ENCODE measurements at regions not wholly inside any gene's neighbourhood (a gene's known extent, or its start where the extent isn't known, plus 50 kb on each side); places are given as distances from the start of the nearest gene placed in this dataset.

GRCh38 chr12:84329938-84330337 is 582.7 kb downstream of the SLC6A15 start:
- Histone ChIP-seq H3K9ac (replicated peaks in 1 of 4; ENCODE audit: extremely low read depth in 1 of 4, low read depth in 3 of 4, low read length in 3 of 4) (no peak overlapping the region), H3K27me3 (replicated peaks in 1 of 4; ENCODE audit: control insufficient read depth in 3 of 4, extremely low read depth in 1 of 4, insufficient read depth in 3 of 4, low read length in 3 of 4) (no peaks in the 10 kb centered on the region), H3K9me3 (ENCODE audit: insufficient read depth in 2 of 2, low read depth in 1 of 2, low read length in 1 of 2) (no peaks in the 10 kb centered on the region), H2BK5ac (ENCODE audit: low read depth, low read length) (no peak overlapping the region), H2BK12ac (ENCODE audit: low read depth, low read length) (no peak overlapping the region), H4K91ac (replicated peaks; ENCODE audit: insufficient read length, low read length) (no peak overlapping the region), H3K4me3 (ENCODE audit: extremely low read depth in 1 of 4, insufficient read depth in 2 of 4, low read depth in 3 of 4, low read length in 4 of 4) (no peak overlapping the region), H3K23ac (ENCODE audit: insufficient read length) (no peak overlapping the region), H3K36me3 (ENCODE audit: control insufficient read depth in 2 of 4, insufficient read depth in 4 of 4, low read length in 3 of 4) (no peaks in the 10 kb centered on the region), H3K14ac (ENCODE audit: insufficient read length) (no peak overlapping the region), H3K79me1 (ENCODE audit: low read depth, low read length) (no peaks in the 10 kb centered on the region), H4K5ac (ENCODE audit: insufficient read length, low read depth, low read length) (no peak overlapping the region), H3K79me2 (ENCODE audit: control insufficient read depth in 1 of 2, insufficient read depth in 2 of 2, low read length in 2 of 2) (no peaks in the 10 kb centered on the region), H3K56ac (replicated peaks; ENCODE audit: insufficient read length, low read depth, low read length) (no peak overlapping the region), H4K20me1 (replicated peaks in 1 of 2; ENCODE audit: control insufficient read depth in 1 of 2, insufficient read depth in 2 of 2, low read length in 2 of 2) (no peaks in the 10 kb centered on the region), H3K23me2 (ENCODE audit: low read depth, low read length) (no peaks in the 10 kb centered on the region), H2AK5ac (ENCODE audit: low read depth, low read length) (no peak overlapping the region), H2AFZ (ENCODE audit: low read length) (peak overlapping the region; percentile 8; the same call in 1 of the 2 replicates), H3K27ac (ENCODE audit: low read depth, low read length) (no peak overlapping the region), H4K8ac (ENCODE audit: extremely low read depth, insufficient read depth, low read length) (no peak overlapping the region), H3K4ac (replicated peaks; ENCODE audit: insufficient read length, low read depth, low read length) (no peak overlapping the region), H2BK15ac (ENCODE audit: low read length) (no peak overlapping the region), H2BK120ac (replicated peaks; ENCODE audit: low read depth, low read length) (no peak overlapping the region), H3K18ac (ENCODE audit: extremely low read depth, low read length) (no peak overlapping the region), H3K4me2 (ENCODE audit: insufficient read depth in 1 of 2, low read depth in 2 of 2, low read length in 2 of 2) (no peak overlapping the region), H2BK20ac (ENCODE audit: low read length) (no peak overlapping the region), H3K4me1 (replicated peaks in 1 of 4; ENCODE audit: control insufficient read depth in 3 of 4, insufficient read depth in 4 of 4, low read length in 3 of 4) (no peaks in the 10 kb centered on the region)
- ChIA-PET CTCF (ENCODE audit: partially characterized antibody) (no interaction called here), POLR2A (ENCODE audit: partially characterized antibody) (interaction anchor here (0.7 kb wide), 1 partner anchor 1113 kb away, joined by 3 read pairs; no protein-coding TSS in a partner anchor)
- no peak for DNase-seq (ENCODE audit: low read depth in 1 of 2, low spot score in 2 of 2)
- WGBS, 2 experiments (ENCODE audit: extremely low coverage in 1 of 2, insufficient coverage in 1 of 2, insufficient read length in 1 of 2, insufficient replicate concordance in 2 of 2, low coverage in 1 of 2, low lambda C conversion rate in 2 of 2, missing lambda C conversion rate in 1 of 2) = 95% methylated on average over 2 of the region's 2 CpGs; no CpG with 5 or more reads in 1 of the 2 experiments
- no peak for FAIRE-seq
- no peak for TF ChIP-seq SP1 (IDR thresholded peaks at IDR 0.05; ENCODE audit: low read depth, low read length)
- no peak for TF ChIP-seq SIX5 (IDR thresholded peaks at IDR 0.05; ENCODE audit: low read depth, low read length)
- no peak for TF ChIP-seq USF2 (IDR thresholded peaks at IDR 0.05; ENCODE audit: low read length)
- TF ChIP-seq MAFK (IDR thresholded peaks at IDR 0.05; ENCODE audit: low read depth, low read length) = no peak
- TF ChIP-seq POLR2AphosphoS5 (IDR thresholded peaks at IDR 0.05; ENCODE audit: low read depth, low read length) = no peak
- TF ChIP-seq YY1 (IDR thresholded peaks at IDR 0.05; ENCODE audit: low read depth, low read length) = no peak
- no peak for TF ChIP-seq CTBP2 (IDR thresholded peaks at IDR 0.05; ENCODE audit: borderline replicate concordance, insufficient read depth, insufficient read length, low read length)
- TF ChIP-seq CBX8 (IDR thresholded peaks at IDR 0.05; ENCODE audit: borderline replicate concordance, low read depth, low read length) = no peak
- TF ChIP-seq GABPA (IDR thresholded peaks at IDR 0.05; ENCODE audit: borderline replicate concordance, insufficient read depth, low read length) = no peak
- no peak for TF ChIP-seq CEBPB (IDR thresholded peaks at IDR 0.05; ENCODE audit: low read depth, low read length)

Data from H1 (cell line).